Neural cell (in vitro differentiated cells): ENCODE measurements at regions not wholly inside any gene's neighbourhood (a gene's known extent, or its start where the extent isn't known, plus 50 kb on each side); places are given as distances from the start of the nearest gene placed in this dataset.

ENCODE experiments used
- H2AFZ ChIP-seq: fragments of 200-600, 300-800 bp; sonication (generic), shearing (Covaris generic); 2 replicates; pipeline ENCODE4 v1.6.0; 2014; ENCODE audit warnings: low read depth, mild to moderate bottlenecking, antibody characterized with exemption, low read length, moderate library complexity
- H3F3A ChIP-seq: fragments of 200-600 bp; shearing (Covaris generic); 2 replicates; pipeline ENCODE4 v1.6.1; 2016; ENCODE audit warnings: mild to moderate bottlenecking, moderate library complexity, mixed read lengths, antibody characterized with exemption, low read length; ENCODE audit not compliant: insufficient read depth, poor library complexity, severe bottlenecking
- H3K27ac ChIP-seq: fragments of 200-600, 300-800 bp; sonication (generic), shearing (Covaris generic); 2 replicates; pipeline ENCODE4 v1.5.1; 2014; ENCODE audit warnings: mild to moderate bottlenecking, low read length, moderate library complexity
- H3K27me3 ChIP-seq: fragments of 300-800, 200-600 bp; sonication (generic), shearing (Covaris generic); 2 replicates; pipeline ENCODE4 v1.6.0; 2014; ENCODE audit warnings: mild to moderate bottlenecking, low read depth, low read length, moderate library complexity; ENCODE audit not compliant: insufficient read depth
- H3K36me3 ChIP-seq: fragments of 300-800, 200-600 bp; sonication (generic), shearing (Covaris generic); 2 replicates; pipeline ENCODE4 v1.5.1; 2014; ENCODE audit warnings: mild to moderate bottlenecking, antibody characterized with exemption, low read length, moderate library complexity; ENCODE audit not compliant: insufficient read depth
- H3K4me2 ChIP-seq: fragments of 300-800, 200-600 bp; sonication (generic), shearing (Covaris generic); 2 replicates; pipeline ENCODE4 v1.6.0; 2014; ENCODE audit warnings: mild to moderate bottlenecking, low read length
- H3K4me3 ChIP-seq: fragments of 300-800, 200-600 bp; sonication (generic), shearing (Covaris generic); 2 replicates; pipeline ENCODE4 v1.5.1; 2014; ENCODE audit warnings: mild to moderate bottlenecking, low read length, moderate library complexity
- H3K79me2 ChIP-seq: fragments of 200-600 bp; shearing (Covaris generic); replicated peaks from 2 replicates; pipeline ENCODE4 v1.6.0; 2014; ENCODE audit warnings: mild to moderate bottlenecking, low read length, moderate library complexity; ENCODE audit not compliant: insufficient read depth
- H3K9ac ChIP-seq: fragments of 300-800, 200-600 bp; sonication (generic), shearing (Covaris generic); 2 replicates; pipeline ENCODE4 v1.6.1; 2016; ENCODE audit warnings: mild to moderate bottlenecking, low read length, mixed read lengths
- H3K9me2 ChIP-seq: fragments of 200-600 bp; shearing (Covaris generic); 2 replicates; pipeline ENCODE4 v1.6.1; 2016; ENCODE audit warnings: mild to moderate bottlenecking, low read length, mixed read lengths; ENCODE audit not compliant: insufficient read depth
- H3K9me3 ChIP-seq: fragments of 200-600, 300-800 bp; sonication (generic), shearing (Covaris generic); 2 replicates; pipeline ENCODE4 v1.6.1; 2016; ENCODE audit warnings: mild to moderate bottlenecking, mixed run types, low read length, moderate library complexity, mixed read lengths
- H4K20me1 ChIP-seq: fragments of 200-600 bp; shearing (Covaris generic); 2 replicates; pipeline ENCODE4 v1.6.1; 2016; ENCODE audit warnings: mild to moderate bottlenecking, mixed run types; ENCODE audit not compliant: insufficient read depth
- CTCF ChIP-seq: fragments of 450-650 bp; IDR thresholded peaks from 2 replicates; pipeline ENCODE4 v1.5.1; 2014; ENCODE audit warnings: antibody characterized with exemption, mild to moderate bottlenecking, moderate library complexity; ENCODE audit not compliant: poor library complexity, severe bottlenecking
- EP300 ChIP-seq: fragments of 450-650 bp; conservative IDR thresholded peaks from 2 replicates; pipeline ENCODE4 v1.6.1; 2014; ENCODE audit warnings: antibody characterized with exemption, mild to moderate bottlenecking, moderate library complexity; ENCODE audit not compliant: poor library complexity, severe bottlenecking
- EZH2 ChIP-seq: fragments of 200-600, 300-800 bp; shearing (Covaris generic), sonication (generic); IDR thresholded peaks from 2 replicates; pipeline ENCODE4 v1.6.1; 2014; ENCODE audit warnings: antibody characterized with exemption, low read length, borderline replicate concordance, mild to moderate bottlenecking; ENCODE audit not compliant: insufficient read depth, poor library complexity, severe bottlenecking
- MXI1 ChIP-seq: fragments of 450-650 bp; conservative IDR thresholded peaks from 2 replicates; pipeline ENCODE4 v1.6.1; 2014; ENCODE audit warnings: antibody characterized with exemption, mild to moderate bottlenecking; ENCODE audit not compliant: poor library complexity, severe bottlenecking
- POLR2AphosphoS5 ChIP-seq: IDR thresholded peaks from 2 replicates; pipeline ENCODE4 v1.6.1; 2012
- RAD21 ChIP-seq: fragments of 450-650 bp; conservative IDR thresholded peaks from 2 replicates; pipeline ENCODE4 v1.6.1; 2014; ENCODE audit warnings: antibody characterized with exemption, mild to moderate bottlenecking, moderate library complexity
- REST ChIP-seq: IDR thresholded peaks from 2 replicates; pipeline ENCODE4 v1.6.1; 2012; ENCODE audit warnings: borderline replicate concordance
- SMC3 ChIP-seq: fragments of 450-650 bp; conservative IDR thresholded peaks from 2 replicates; pipeline ENCODE4 v1.6.1; 2014; ENCODE audit warnings: antibody characterized with exemption, mild to moderate bottlenecking, moderate library complexity; ENCODE audit not compliant: poor library complexity
- TAF1 ChIP-seq: IDR thresholded peaks from 2 replicates; pipeline ENCODE4 v1.6.1; 2012; ENCODE audit warnings: low read depth

DNA sequence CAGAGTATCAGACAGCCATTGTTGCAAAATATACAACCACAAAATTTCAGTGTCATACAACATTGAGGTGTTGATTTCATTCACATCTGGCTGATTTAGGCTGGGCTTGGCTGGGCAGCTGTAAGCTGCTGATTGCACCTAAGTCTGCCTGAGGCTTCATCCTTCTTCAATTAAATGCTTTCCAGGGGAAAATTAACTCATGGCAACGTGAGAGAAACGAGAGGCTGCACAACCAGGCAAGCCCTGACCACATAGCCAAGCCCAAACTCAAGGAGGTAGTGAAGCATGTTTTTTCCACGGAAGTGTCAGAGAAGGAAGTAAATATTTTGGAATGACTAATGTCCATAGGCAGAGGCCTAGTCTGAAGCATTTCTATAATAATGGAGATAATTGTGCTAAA, 273.8 kb upstream of the ZC3H12C start:
- Histone ChIP-seq H3K27me3 (no peaks in the 10 kb centered on the region), H3K9me3 (no peaks in the 10 kb centered on the region), H4K20me1 (no peaks in the 10 kb centered on the region), H3K36me3 (no peaks in the 10 kb centered on the region), H3K27ac (no peak overlapping the region), H2AFZ (no peak overlapping the region), H3F3A (no peaks in the 10 kb centered on the region), H3K4me3 (no peak overlapping the region), H3K79me2 (no peaks in the 10 kb centered on the region), H3K9me2 (no peaks in the 10 kb centered on the region), H3K9ac (no peak overlapping the region), H3K4me2 (no peak overlapping the region)
- TF ChIP-seq POLR2AphosphoS5 (no peak), MXI1 (no peak), EZH2 (no peak), SMC3 (no peak), EP300 (no peak), RAD21 (no peak), CTCF (no peak)

- Histone ChIP-seq H3K4me2 (no peak overlapping the region), H3K36me3 (no peaks in the 10 kb centered on the region), H3F3A (no peaks in the 10 kb centered on the region), H3K4me3 (no peak overlapping the region), H3K9me3 (no peaks in the 10 kb centered on the region), H2AFZ (no peak overlapping the region), H3K9me2 (no peaks in the 10 kb centered on the region), H3K27me3 (no peaks in the 10 kb centered on the region), H3K79me2 (no peaks in the 10 kb centered on the region), H3K27ac (no peak overlapping the region), H4K20me1 (no peaks in the 10 kb centered on the region), H3K9ac (no peak overlapping the region)
- TF ChIP-seq POLR2AphosphoS5, result no peak
- TF ChIP-seq EP300, result no peak
- no peak for TF ChIP-seq TAF1
- TF ChIP-seq CTCF, result no peak
- TF ChIP-seq RAD21, result no peak
- TF ChIP-seq SMC3, result no peak
- TF ChIP-seq EZH2, result no peak
- no peak for TF ChIP-seq MXI1
- TF ChIP-seq REST, result no peak
Measured at GRCh38 chr11:109821511-109821910, 271.7 kb upstream of the ZC3H12C start.
